ENCODE measurements at regions not wholly inside any gene's neighbourhood (a gene's known extent, or its start where the extent isn't known, plus 50 kb on each side); places are given as distances from the start of the nearest gene placed in this dataset.

GRCh38 chr10:2627969-2628368 lies 439.4 kb upstream of the PFKP start:
- peaks cover 2% of the 10 kb centered on the region for H3K27me3 Mint-ChIP-seq (ENCODE audit: low read depth)

GRCh38 chr10:2625094-2625493 lies 442.3 kb upstream of the PFKP start:
- ATAC-seq (no peak), DNase-seq (no peak)
- Mint-ChIP-seq H3K27me3 (ENCODE audit: low read depth) (peaks cover 3% of the 10 kb centered on the region), H3K36me3 (ENCODE audit: insufficient read depth) (no peaks in the 10 kb centered on the region), H3K9me3 (no peaks in the 10 kb centered on the region), H3K4me3 (no peak overlapping the region), H3K4me1 (ENCODE audit: low read depth) (no peaks in the 10 kb centered on the region)

More at GRCh38 chr10:2627969-2628368, 439.4 kb upstream of the PFKP start:
- ATAC-seq: no peak
- H3K4me3 Mint-ChIP-seq: no peak overlapping the region
- no peaks in the 10 kb centered on the region for H3K4me1 Mint-ChIP-seq (ENCODE audit: low read depth)
- DNase-seq: no peak
- no peaks in the 10 kb centered on the region for H3K9me3 Mint-ChIP-seq
- H3K36me3 Mint-ChIP-seq (ENCODE audit: insufficient read depth): no peaks in the 10 kb centered on the region

- no peaks in the 10 kb centered on the region for H3K9me3 Mint-ChIP-seq
- peaks cover 5% of the 10 kb centered on the region for H3K27me3 Mint-ChIP-seq (ENCODE audit: low read depth)
- no peak overlapping the region for H3K4me3 Mint-ChIP-seq
- H3K4me1 Mint-ChIP-seq (ENCODE audit: low read depth): no peaks in the 10 kb centered on the region
- DNase-seq (no peak), ATAC-seq (no peak)
- H3K36me3 Mint-ChIP-seq (ENCODE audit: insufficient read depth): no peaks in the 10 kb centered on the region
Measured at GRCh38 chr10:2623675-2624274, 443.6 kb upstream of the PFKP start.

GRCh38 chr10:2620827-2621521 lies 446.4 kb upstream of the PFKP start:
- H3K4me3 Mint-ChIP-seq: no peak overlapping the region
- DNase-seq (no peak), ATAC-seq (no peak)
- no peaks in the 10 kb centered on the region for H3K36me3 Mint-ChIP-seq (ENCODE audit: insufficient read depth)
- no peaks in the 10 kb centered on the region for H3K4me1 Mint-ChIP-seq (ENCODE audit: low read depth)
- H3K9me3 Mint-ChIP-seq: no peaks in the 10 kb centered on the region
- H3K27me3 Mint-ChIP-seq (ENCODE audit: low read depth): peaks cover 5% of the 10 kb centered on the region

GRCh38 chr10:2619916-2620315 lies 447.4 kb upstream of the PFKP start:
- ATAC-seq: no peak
- no peaks in the 10 kb centered on the region for H3K36me3 Mint-ChIP-seq (ENCODE audit: insufficient read depth)
- DNase-seq: no peak
- H3K4me3 Mint-ChIP-seq: no peak overlapping the region
- peaks cover 5% of the 10 kb centered on the region for H3K27me3 Mint-ChIP-seq (ENCODE audit: low read depth)
- no peaks in the 10 kb centered on the region for H3K9me3 Mint-ChIP-seq
- no peaks in the 10 kb centered on the region for H3K4me1 Mint-ChIP-seq (ENCODE audit: low read depth)

GRCh38 chr10:2619472-2619871 lies 447.9 kb upstream of the PFKP start:
- DNase-seq (no peak), ATAC-seq (no peak)
- Mint-ChIP-seq H3K4me1 (ENCODE audit: low read depth) (no peaks in the 10 kb centered on the region), H3K27me3 (ENCODE audit: low read depth) (peaks cover 5% of the 10 kb centered on the region), H3K36me3 (ENCODE audit: insufficient read depth) (no peaks in the 10 kb centered on the region), H3K4me3 (no peak overlapping the region), H3K9me3 (no peaks in the 10 kb centered on the region)

GRCh38 chr10:2618690-2619089 lies 448.7 kb upstream of the PFKP start:
- Mint-ChIP-seq H3K27me3 (ENCODE audit: low read depth) (peaks cover 5% of the 10 kb centered on the region), H3K36me3 (ENCODE audit: insufficient read depth) (no peaks in the 10 kb centered on the region), H3K4me1 (ENCODE audit: low read depth) (no peaks in the 10 kb centered on the region), H3K9me3 (no peaks in the 10 kb centered on the region), H3K4me3 (no peak overlapping the region)
- no peak for ATAC-seq
- no peak for DNase-seq

- DNase-seq: no peak
- H3K36me3 Mint-ChIP-seq (ENCODE audit: insufficient read depth): no peaks in the 10 kb centered on the region
- no peaks in the 10 kb centered on the region for H3K4me1 Mint-ChIP-seq (ENCODE audit: low read depth)
- no peak overlapping the region for H3K4me3 Mint-ChIP-seq
- peaks cover 2% of the 10 kb centered on the region for H3K27me3 Mint-ChIP-seq (ENCODE audit: low read depth)
- ATAC-seq: no peak
- H3K9me3 Mint-ChIP-seq: no peaks in the 10 kb centered on the region
Measured at GRCh38 chr10:2616215-2616614, 451.1 kb upstream of the PFKP start.

GRCh38 chr10:2611603-2612002 lies 455.7 kb upstream of the PFKP start:
- ATAC-seq: no peak

GRCh38 chr10:2610946-2611345 lies 456.4 kb upstream of the PFKP start:
- Mint-ChIP-seq H3K4me1 (ENCODE audit: low read depth) (no peaks in the 10 kb centered on the region), H3K36me3 (ENCODE audit: insufficient read depth) (no peaks in the 10 kb centered on the region), H3K27me3 (ENCODE audit: low read depth) (peaks cover 2% of the 10 kb centered on the region), H3K9me3 (no peaks in the 10 kb centered on the region), H3K4me3 (no peak overlapping the region)
- DNase-seq (no peak), ATAC-seq (no peak)

More at GRCh38 chr10:2611603-2612002, 455.7 kb upstream of the PFKP start:
- H3K36me3 Mint-ChIP-seq (ENCODE audit: insufficient read depth): no peaks in the 10 kb centered on the region
- no peak overlapping the region for H3K4me3 Mint-ChIP-seq
- no peak for DNase-seq
- H3K9me3 Mint-ChIP-seq: no peaks in the 10 kb centered on the region
- peaks cover 2% of the 10 kb centered on the region for H3K27me3 Mint-ChIP-seq (ENCODE audit: low read depth)
- H3K4me1 Mint-ChIP-seq (ENCODE audit: low read depth): no peaks in the 10 kb centered on the region

GRCh38 chr10:2604891-2605290 lies 462.5 kb upstream of the PFKP start:
- Mint-ChIP-seq H3K27me3 (ENCODE audit: low read depth) (peaks cover 2% of the 10 kb centered on the region), H3K4me1 (ENCODE audit: low read depth) (no peaks in the 10 kb centered on the region)
- ATAC-seq: no peak

GRCh38 chr10:2599571-2599970 lies 467.8 kb upstream of the PFKP start:
- Mint-ChIP-seq H3K4me3 (no peak overlapping the region), H3K9me3 (no peaks in the 10 kb centered on the region), H3K36me3 (ENCODE audit: insufficient read depth) (no peaks in the 10 kb centered on the region), H3K27me3 (ENCODE audit: low read depth) (peaks cover 2% of the 10 kb centered on the region), H3K4me1 (ENCODE audit: low read depth) (no peaks in the 10 kb centered on the region)
- DNase-seq: no peak
- no peak for ATAC-seq

More at GRCh38 chr10:2604891-2605290, 462.5 kb upstream of the PFKP start:
- Mint-ChIP-seq H3K9me3 (no peaks in the 10 kb centered on the region), H3K4me3 (no peak overlapping the region), H3K36me3 (ENCODE audit: insufficient read depth) (no peaks in the 10 kb centered on the region)
- no peak for DNase-seq

- no peaks in the 10 kb centered on the region for H3K36me3 Mint-ChIP-seq (ENCODE audit: insufficient read depth)
- peaks cover 9% of the 10 kb centered on the region for H3K27me3 Mint-ChIP-seq (ENCODE audit: low read depth)
- H3K4me1 Mint-ChIP-seq (ENCODE audit: low read depth): no peaks in the 10 kb centered on the region
- no peak for ATAC-seq
- H3K4me3 Mint-ChIP-seq: no peak overlapping the region
- H3K9me3 Mint-ChIP-seq: no peaks in the 10 kb centered on the region
- DNase-seq: no peak
Measured at GRCh38 chr10:2592360-2593160, 474.8 kb upstream of the PFKP start.

GRCh38 chr10:2589196-2589595 lies 478.2 kb upstream of the PFKP start:
- H3K27me3 Mint-ChIP-seq (ENCODE audit: low read depth): peaks cover 9% of the 10 kb centered on the region
- H3K4me3 Mint-ChIP-seq: no peak overlapping the region
- no peak for ATAC-seq
- no peaks in the 10 kb centered on the region for H3K9me3 Mint-ChIP-seq
- H3K36me3 Mint-ChIP-seq (ENCODE audit: insufficient read depth): no peaks in the 10 kb centered on the region
- DNase-seq: no peak
- H3K4me1 Mint-ChIP-seq (ENCODE audit: low read depth): no peaks in the 10 kb centered on the region

- ATAC-seq: no peak
- Mint-ChIP-seq H3K4me1 (ENCODE audit: low read depth) (no peaks in the 10 kb centered on the region), H3K9me3 (no peaks in the 10 kb centered on the region), H3K36me3 (ENCODE audit: insufficient read depth) (no peaks in the 10 kb centered on the region), H3K4me3 (no peak overlapping the region), H3K27me3 (ENCODE audit: low read depth) (peaks cover 6% of the 10 kb centered on the region)
- DNase-seq: no peak
Measured at GRCh38 chr10:2584385-2584784, 483.0 kb upstream of the PFKP start.

Measured in activated T-cell treated with anti-CD3 and anti-CD28 coated beads, Interleukin-2, amount 50 U/mL, for 4 hours (primary cell).